Activated T-cell treated with anti-CD3 and anti-CD28 coated beads, Interleukin-2, amount 50 U/mL, for 24 hours (primary cell): ENCODE measurements at regions not wholly inside any gene's neighbourhood (a gene's known extent, or its start where the extent isn't known, plus 50 kb on each side); places are given as distances from the start of the nearest gene placed in this dataset.

Experiments used
- DNase-seq: peaks from one replicate; pipeline ENCODE4 v3.0.0-alpha.2; 2020
- H3K27ac Mint-ChIP-seq: 2 replicates; pipeline ENCODE4 v1.8.0; 2020; ENCODE audit warnings: mild to moderate bottlenecking, mixed read lengths
- H3K27me3 Mint-ChIP-seq: 2 replicates; pipeline ENCODE4 v1.8.0; 2020; ENCODE audit warnings: mixed read lengths
- H3K36me3 Mint-ChIP-seq: 2 replicates; pipeline ENCODE4 v1.8.0; 2020; ENCODE audit warnings: low read depth, mixed read lengths
- H3K4me1 Mint-ChIP-seq: 2 replicates; pipeline ENCODE4 v1.8.0; 2020; ENCODE audit warnings: low read depth, mixed read lengths
- H3K4me3 Mint-ChIP-seq: 2 replicates; pipeline ENCODE4 v1.8.0; 2020; ENCODE audit warnings: mild to moderate bottlenecking, moderate library complexity, mixed read lengths
- H3K9me3 Mint-ChIP-seq: 2 replicates; pipeline ENCODE4 v1.8.0; 2020; ENCODE audit warnings: mixed read lengths

GRCh38 chr1:82848043-82848442 lies 1047.3 kb downstream of the ADGRL2 start:
- Mint-ChIP-seq H3K27ac (no peak overlapping the region), H3K36me3 (no peaks in the 10 kb centered on the region), H3K9me3 (no peaks in the 10 kb centered on the region), H3K4me3 (no peak overlapping the region), H3K27me3 (no peaks in the 10 kb centered on the region), H3K4me1 (peaks cover 4% of the 10 kb centered on the region)
- no peak for DNase-seq

- no peaks in the 10 kb centered on the region for H3K9me3 Mint-ChIP-seq
- H3K27me3 Mint-ChIP-seq: no peaks in the 10 kb centered on the region
- no peak for DNase-seq
- H3K36me3 Mint-ChIP-seq: no peaks in the 10 kb centered on the region
- no peak overlapping the region for H3K4me3 Mint-ChIP-seq
- H3K27ac Mint-ChIP-seq: no peak overlapping the region
- peaks cover 4% of the 10 kb centered on the region for H3K4me1 Mint-ChIP-seq
Observed at GRCh38 chr1:82845866-82846265, 1045.1 kb downstream of the ADGRL2 start.

- Mint-ChIP-seq H3K9me3 (no peaks in the 10 kb centered on the region), H3K27me3 (no peaks in the 10 kb centered on the region), H3K4me3 (no peak overlapping the region)
Observed at GRCh38 chr1:82844911-82845827, 1044.4 kb downstream of the ADGRL2 start.

GRCh38 chr1:82844447-82844846 lies 1043.7 kb downstream of the ADGRL2 start:
- Mint-ChIP-seq H3K27ac (no peak overlapping the region), H3K27me3 (no peaks in the 10 kb centered on the region), H3K4me1 (peaks cover 4% of the 10 kb centered on the region), H3K9me3 (no peaks in the 10 kb centered on the region), H3K4me3 (no peak overlapping the region), H3K36me3 (no peaks in the 10 kb centered on the region)
- no peak for DNase-seq

More at GRCh38 chr1:82844911-82845827, 1044.4 kb downstream of the ADGRL2 start:
- Mint-ChIP-seq H3K27ac (no peak overlapping the region), H3K36me3 (no peaks in the 10 kb centered on the region), H3K4me1 (peaks cover 4% of the 10 kb centered on the region)
- DNase-seq: no peak

GRCh38 chr1:82843876-82844275 lies 1043.1 kb downstream of the ADGRL2 start:
- H3K27me3 Mint-ChIP-seq: no peaks in the 10 kb centered on the region
- H3K36me3 Mint-ChIP-seq: no peaks in the 10 kb centered on the region
- peaks cover 4% of the 10 kb centered on the region for H3K4me1 Mint-ChIP-seq
- DNase-seq: no peak
- H3K9me3 Mint-ChIP-seq: no peaks in the 10 kb centered on the region
- H3K27ac Mint-ChIP-seq: no peak overlapping the region
- no peak overlapping the region for H3K4me3 Mint-ChIP-seq

DNA sequence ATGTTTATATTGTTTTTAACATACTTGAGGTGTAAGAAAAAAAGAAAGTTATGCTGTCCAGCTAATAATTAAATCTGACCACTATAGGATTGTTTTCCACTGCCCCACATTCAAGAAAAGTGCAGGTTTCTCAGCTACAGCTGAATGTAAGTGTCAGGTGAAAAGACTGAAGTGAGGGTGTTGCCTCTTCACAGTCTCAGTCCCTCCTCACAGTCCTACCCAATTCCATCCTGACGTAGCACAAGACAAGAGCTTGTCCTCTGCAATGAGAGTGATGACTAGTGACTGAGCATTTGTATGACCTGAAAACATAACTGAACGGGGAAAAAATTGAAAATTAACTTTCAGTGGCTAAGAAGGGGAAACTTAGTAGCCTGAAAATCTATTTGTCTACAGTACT lies 1039.5 kb downstream of the ADGRL2 start:
- H3K4me3 Mint-ChIP-seq: no peak overlapping the region
- H3K27ac Mint-ChIP-seq: no peak overlapping the region
- H3K9me3 Mint-ChIP-seq: no peaks in the 10 kb centered on the region
- H3K4me1 Mint-ChIP-seq: no peaks in the 10 kb centered on the region
- no peaks in the 10 kb centered on the region for H3K36me3 Mint-ChIP-seq
- H3K27me3 Mint-ChIP-seq: no peaks in the 10 kb centered on the region
- DNase-seq: no peak

GRCh38 chr1:82837766-82838465 lies 1037.2 kb downstream of the ADGRL2 start:
- Mint-ChIP-seq H3K27me3 (no peaks in the 10 kb centered on the region), H3K4me1 (no peaks in the 10 kb centered on the region), H3K27ac (no peak overlapping the region), H3K9me3 (no peaks in the 10 kb centered on the region), H3K36me3 (no peaks in the 10 kb centered on the region), H3K4me3 (no peak overlapping the region)
- DNase-seq: no peak

GRCh38 chr1:82836973-82837680 lies 1036.4 kb downstream of the ADGRL2 start:
- no peaks in the 10 kb centered on the region for H3K9me3 Mint-ChIP-seq
- H3K27me3 Mint-ChIP-seq: no peaks in the 10 kb centered on the region
- no peak overlapping the region for H3K27ac Mint-ChIP-seq
- H3K36me3 Mint-ChIP-seq: no peaks in the 10 kb centered on the region
- H3K4me1 Mint-ChIP-seq: no peaks in the 10 kb centered on the region
- DNase-seq: no peak
- no peak overlapping the region for H3K4me3 Mint-ChIP-seq

GRCh38 chr1:82836213-82836972 lies 1035.7 kb downstream of the ADGRL2 start:
- Mint-ChIP-seq H3K36me3 (no peaks in the 10 kb centered on the region), H3K27me3 (no peaks in the 10 kb centered on the region), H3K9me3 (no peaks in the 10 kb centered on the region), H3K4me3 (no peak overlapping the region), H3K4me1 (peaks cover 2% of the 10 kb centered on the region), H3K27ac (no peak overlapping the region)
- no peak for DNase-seq

- no peak for DNase-seq
- Mint-ChIP-seq H3K27me3 (no peaks in the 10 kb centered on the region), H3K36me3 (no peaks in the 10 kb centered on the region), H3K27ac (no peak overlapping the region), H3K4me1 (peaks cover 7% of the 10 kb centered on the region), H3K4me3 (no peak overlapping the region), H3K9me3 (no peaks in the 10 kb centered on the region)
Observed at GRCh38 chr1:82830690-82831380, 1030.1 kb downstream of the ADGRL2 start.

DNA sequence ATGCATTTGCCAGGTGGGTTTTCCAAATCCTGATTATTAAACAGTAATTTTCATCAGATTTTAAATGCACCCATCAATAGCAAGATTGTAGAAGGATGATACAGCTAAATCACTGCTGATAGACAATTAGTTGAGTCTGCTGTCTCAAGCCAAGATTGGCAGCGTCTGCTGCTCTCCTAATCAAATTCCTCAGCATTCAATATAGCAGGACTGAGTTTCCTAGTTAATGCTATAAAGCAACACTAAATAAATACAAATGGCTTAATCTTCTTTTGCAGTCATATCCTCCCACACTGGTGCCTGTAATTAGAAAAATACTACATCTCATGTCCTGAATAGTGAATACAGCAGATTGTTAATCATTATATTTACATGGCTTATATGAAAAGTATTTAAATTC lies 1028.8 kb downstream of the ADGRL2 start:
- H3K4me3 Mint-ChIP-seq: no peak overlapping the region
- no peak for DNase-seq
- H3K9me3 Mint-ChIP-seq: no peaks in the 10 kb centered on the region
- H3K4me1 Mint-ChIP-seq: peaks cover 7% of the 10 kb centered on the region
- H3K27me3 Mint-ChIP-seq: no peaks in the 10 kb centered on the region
- no peaks in the 10 kb centered on the region for H3K36me3 Mint-ChIP-seq
- no peak overlapping the region for H3K27ac Mint-ChIP-seq

DNA sequence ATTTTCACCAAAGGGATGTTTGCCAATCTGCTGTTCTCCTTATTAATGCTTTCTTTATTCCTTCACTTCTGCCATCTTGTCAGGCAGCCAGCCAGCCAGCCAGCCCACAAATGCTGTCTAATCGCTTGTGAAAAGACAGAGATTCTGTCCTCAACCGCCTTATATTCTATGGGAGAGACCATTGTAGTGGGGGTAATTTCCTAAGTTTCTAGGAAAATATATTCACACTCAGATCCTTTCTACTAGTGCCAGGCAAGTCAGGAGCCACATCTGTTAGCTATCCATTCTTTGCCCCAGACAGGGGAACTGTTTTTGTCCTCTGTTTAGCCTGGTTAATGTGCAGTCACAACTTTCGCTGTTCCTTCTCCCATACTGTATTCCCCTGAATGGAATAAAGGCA lies 1023.1 kb downstream of the ADGRL2 start:
- H3K27me3 Mint-ChIP-seq: no peaks in the 10 kb centered on the region

GRCh38 chr1:82820816-82821215 lies 1020.1 kb downstream of the ADGRL2 start:
- Mint-ChIP-seq H3K4me3 (no peak overlapping the region), H3K36me3 (no peaks in the 10 kb centered on the region), H3K27me3 (no peaks in the 10 kb centered on the region), H3K27ac (no peak overlapping the region), H3K4me1 (peaks cover 12% of the 10 kb centered on the region), H3K9me3 (no peaks in the 10 kb centered on the region)
- DNase-seq: no peak

More for the DNA sequence above, 1023.1 kb downstream of the ADGRL2 start:
- no peak for DNase-seq
- no peak overlapping the region for H3K4me3 Mint-ChIP-seq
- no peak overlapping the region for H3K27ac Mint-ChIP-seq
- no peaks in the 10 kb centered on the region for H3K36me3 Mint-ChIP-seq
- H3K4me1 Mint-ChIP-seq: peaks cover 7% of the 10 kb centered on the region
- no peaks in the 10 kb centered on the region for H3K9me3 Mint-ChIP-seq

DNA sequence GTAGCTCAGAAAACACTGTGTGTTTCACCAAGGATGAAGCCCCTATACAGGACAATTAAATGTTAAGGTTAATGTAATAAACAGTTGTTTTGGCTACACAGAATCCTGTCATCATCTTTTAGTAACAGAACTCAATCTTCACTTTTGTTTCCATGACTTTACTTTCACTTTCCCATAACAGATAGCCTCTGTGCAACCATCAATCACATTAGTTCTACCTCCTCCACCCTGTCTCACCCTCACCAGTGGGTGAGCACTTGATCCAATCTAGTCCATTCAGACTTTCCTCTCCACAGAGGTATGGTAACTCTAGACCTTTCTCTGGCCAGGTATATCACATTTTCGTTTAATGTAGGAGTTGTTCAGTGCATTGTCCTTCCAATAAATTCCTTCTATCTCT lies 1018.5 kb downstream of the ADGRL2 start:
- no peaks in the 10 kb centered on the region for H3K27me3 Mint-ChIP-seq
- no peak overlapping the region for H3K4me3 Mint-ChIP-seq
- no peak for DNase-seq
- no peaks in the 10 kb centered on the region for H3K9me3 Mint-ChIP-seq
- H3K4me1 Mint-ChIP-seq: peaks cover 12% of the 10 kb centered on the region
- no peaks in the 10 kb centered on the region for H3K36me3 Mint-ChIP-seq
- no peak overlapping the region for H3K27ac Mint-ChIP-seq
